ENCODE measurements at regions not wholly inside any gene's neighbourhood (a gene's known extent, or its start where the extent isn't known, plus 50 kb on each side); places are given as distances from the start of the nearest gene placed in this dataset.
A peak's percentile ranks its signal among the peaks of the same experiment; 100 is the strongest.

GRCh38 chr10:78919181-78919966 is 149.4 kb upstream of the ZMIZ1 start:
- H3K27me3 ChIP-seq (replicated peaks; ENCODE audit: control insufficient read depth, insufficient read depth, low read length), result peaks cover 5% of the 10 kb centered on the region
- no peaks in the 10 kb centered on the region for H3K9me3 ChIP-seq (ENCODE audit: control insufficient read depth, low read length)
- peaks cover 11% of the 10 kb centered on the region for H3K4me1 ChIP-seq (ENCODE audit: control insufficient read depth, insufficient read depth, low read length)
- H3K4me3 ChIP-seq (ENCODE audit: low read length), result no peak overlapping the region
- no peak for DNase-seq (ENCODE audit: low read depth)
- no peak overlapping the region for H3K9ac ChIP-seq (ENCODE audit: low read length)
- no peaks in the 10 kb centered on the region for H3K36me3 ChIP-seq (ENCODE audit: control insufficient read depth, insufficient read depth, low read length, severe bottlenecking)

- Histone ChIP-seq H3K4me3 (ENCODE audit: low read length) (no peak overlapping the region), H3K9ac (ENCODE audit: low read length) (no peak overlapping the region), H3K27me3 (replicated peaks; ENCODE audit: control insufficient read depth, insufficient read depth, low read length) (peaks cover 5% of the 10 kb centered on the region), H3K4me1 (ENCODE audit: control insufficient read depth, insufficient read depth, low read length) (peaks cover 13% of the 10 kb centered on the region), H3K36me3 (ENCODE audit: control insufficient read depth, insufficient read depth, low read length, severe bottlenecking) (no peaks in the 10 kb centered on the region), H3K9me3 (ENCODE audit: control insufficient read depth, low read length) (no peaks in the 10 kb centered on the region)
- no peak for DNase-seq (ENCODE audit: low read depth)
Measured at GRCh38 chr10:78920011-78920410, 148.8 kb upstream of the ZMIZ1 start.

GRCh38 chr10:78921895-78922294 is 146.9 kb upstream of the ZMIZ1 start:
- Histone ChIP-seq H3K4me3 (ENCODE audit: low read length) (no peak overlapping the region), H3K27me3 (replicated peaks; ENCODE audit: control insufficient read depth, insufficient read depth, low read length) (peaks cover 5% of the 10 kb centered on the region), H3K4me1 (ENCODE audit: control insufficient read depth, insufficient read depth, low read length) (peaks cover 26% of the 10 kb centered on the region), H3K9me3 (ENCODE audit: control insufficient read depth, low read length) (no peaks in the 10 kb centered on the region), H3K9ac (ENCODE audit: low read length) (no peak overlapping the region), H3K36me3 (ENCODE audit: control insufficient read depth, insufficient read depth, low read length, severe bottlenecking) (no peaks in the 10 kb centered on the region)
- DNase-seq (ENCODE audit: low read depth), result no peak

- Histone ChIP-seq H3K9me3 (ENCODE audit: control insufficient read depth, low read length) (no peaks in the 10 kb centered on the region), H3K4me3 (ENCODE audit: low read length) (no peak overlapping the region), H3K4me1 (ENCODE audit: control insufficient read depth, insufficient read depth, low read length) (peaks cover 26% of the 10 kb centered on the region), H3K27me3 (replicated peaks; ENCODE audit: control insufficient read depth, insufficient read depth, low read length) (no peaks in the 10 kb centered on the region), H3K9ac (ENCODE audit: low read length) (no peak overlapping the region), H3K36me3 (ENCODE audit: control insufficient read depth, insufficient read depth, low read length, severe bottlenecking) (no peaks in the 10 kb centered on the region)
- no peak for DNase-seq (ENCODE audit: low read depth)
Measured at GRCh38 chr10:78923647-78924318, 145.0 kb upstream of the ZMIZ1 start.

- Histone ChIP-seq H3K9me3 (ENCODE audit: control insufficient read depth, low read length) (no peaks in the 10 kb centered on the region), H3K4me1 (ENCODE audit: control insufficient read depth, insufficient read depth, low read length) (peaks cover 26% of the 10 kb centered on the region), H3K27me3 (replicated peaks; ENCODE audit: control insufficient read depth, insufficient read depth, low read length) (no peaks in the 10 kb centered on the region), H3K4me3 (ENCODE audit: low read length) (no peak overlapping the region), H3K36me3 (ENCODE audit: control insufficient read depth, insufficient read depth, low read length, severe bottlenecking) (no peaks in the 10 kb centered on the region), H3K9ac (ENCODE audit: low read length) (no peak overlapping the region)
- DNase-seq (ENCODE audit: low read depth), result no peak
Measured at GRCh38 chr10:78924319-78925003, 144.3 kb upstream of the ZMIZ1 start.

GRCh38 chr10:78925275-78925674 is 143.5 kb upstream of the ZMIZ1 start:
- H3K4me3 ChIP-seq (ENCODE audit: low read length), result no peak overlapping the region
- H3K9ac ChIP-seq (ENCODE audit: low read length), result no peak overlapping the region
- H3K36me3 ChIP-seq (ENCODE audit: control insufficient read depth, insufficient read depth, low read length, severe bottlenecking), result no peaks in the 10 kb centered on the region
- H3K4me1 ChIP-seq (ENCODE audit: control insufficient read depth, insufficient read depth, low read length), result peaks cover 26% of the 10 kb centered on the region
- H3K9me3 ChIP-seq (ENCODE audit: control insufficient read depth, low read length), result no peaks in the 10 kb centered on the region
- no peaks in the 10 kb centered on the region for H3K27me3 ChIP-seq (replicated peaks; ENCODE audit: control insufficient read depth, insufficient read depth, low read length)
- no peak for DNase-seq (ENCODE audit: low read depth)

GRCh38 chr10:78925800-78926319 is 142.9 kb upstream of the ZMIZ1 start:
- peak; percentile 86 for DNase-seq (ENCODE audit: low read depth)
- Histone ChIP-seq H3K9me3 (ENCODE audit: control insufficient read depth, low read length) (no peaks in the 10 kb centered on the region), H3K4me3 (ENCODE audit: low read length) (no peak overlapping the region), H3K27me3 (replicated peaks; ENCODE audit: control insufficient read depth, insufficient read depth, low read length) (no peaks in the 10 kb centered on the region), H3K36me3 (ENCODE audit: control insufficient read depth, insufficient read depth, low read length, severe bottlenecking) (no peaks in the 10 kb centered on the region), H3K9ac (ENCODE audit: low read length) (no peak overlapping the region), H3K4me1 (ENCODE audit: control insufficient read depth, insufficient read depth, low read length) (peaks cover 26% of the 10 kb centered on the region)

- H3K27me3 ChIP-seq (replicated peaks; ENCODE audit: control insufficient read depth, insufficient read depth, low read length), result no peaks in the 10 kb centered on the region
- H3K4me1 ChIP-seq (ENCODE audit: control insufficient read depth, insufficient read depth, low read length), result peaks cover 36% of the 10 kb centered on the region
- no peaks in the 10 kb centered on the region for H3K9me3 ChIP-seq (ENCODE audit: control insufficient read depth, low read length)
- no peak overlapping the region for H3K4me3 ChIP-seq (ENCODE audit: low read length)
- no peak overlapping the region for H3K9ac ChIP-seq (ENCODE audit: low read length)
- no peaks in the 10 kb centered on the region for H3K36me3 ChIP-seq (ENCODE audit: control insufficient read depth, insufficient read depth, low read length, severe bottlenecking)
- DNase-seq (ENCODE audit: low read depth), result no peak
Measured at GRCh38 chr10:78927257-78927995, 141.3 kb upstream of the ZMIZ1 start.

GRCh38 chr10:78928330-78928729 is 140.4 kb upstream of the ZMIZ1 start:
- no peak overlapping the region for H3K4me3 ChIP-seq (ENCODE audit: low read length)
- H3K36me3 ChIP-seq (ENCODE audit: control insufficient read depth, insufficient read depth, low read length, severe bottlenecking), result no peaks in the 10 kb centered on the region
- no peak overlapping the region for H3K9ac ChIP-seq (ENCODE audit: low read length)
- peaks cover 38% of the 10 kb centered on the region for H3K4me1 ChIP-seq (ENCODE audit: control insufficient read depth, insufficient read depth, low read length)
- no peaks in the 10 kb centered on the region for H3K9me3 ChIP-seq (ENCODE audit: control insufficient read depth, low read length)
- no peaks in the 10 kb centered on the region for H3K27me3 ChIP-seq (replicated peaks; ENCODE audit: control insufficient read depth, insufficient read depth, low read length)
- DNase-seq (ENCODE audit: low read depth), result no peak

- DNase-seq (ENCODE audit: low read depth), result no peak
- Histone ChIP-seq H3K4me1 (ENCODE audit: control insufficient read depth, insufficient read depth, low read length) (peaks cover 28% of the 10 kb centered on the region), H3K36me3 (ENCODE audit: control insufficient read depth, insufficient read depth, low read length, severe bottlenecking) (no peaks in the 10 kb centered on the region), H3K9me3 (ENCODE audit: control insufficient read depth, low read length) (no peaks in the 10 kb centered on the region), H3K4me3 (ENCODE audit: low read length) (no peak overlapping the region), H3K9ac (ENCODE audit: low read length) (no peak overlapping the region), H3K27me3 (replicated peaks; ENCODE audit: control insufficient read depth, insufficient read depth, low read length) (no peaks in the 10 kb centered on the region)
Measured at GRCh38 chr10:78929541-78929940, 139.2 kb upstream of the ZMIZ1 start.
